ENCODE measurements at regions not wholly inside any gene's neighbourhood (a gene's known extent, or its start where the extent isn't known, plus 50 kb on each side); places are given as distances from the start of the nearest gene placed in this dataset.
"Not testable (repeated sequence)": the region's sequence is repeated elsewhere in the genome, so short reads cannot be mapped to it uniquely, and the experiment has no call there.

DNA sequence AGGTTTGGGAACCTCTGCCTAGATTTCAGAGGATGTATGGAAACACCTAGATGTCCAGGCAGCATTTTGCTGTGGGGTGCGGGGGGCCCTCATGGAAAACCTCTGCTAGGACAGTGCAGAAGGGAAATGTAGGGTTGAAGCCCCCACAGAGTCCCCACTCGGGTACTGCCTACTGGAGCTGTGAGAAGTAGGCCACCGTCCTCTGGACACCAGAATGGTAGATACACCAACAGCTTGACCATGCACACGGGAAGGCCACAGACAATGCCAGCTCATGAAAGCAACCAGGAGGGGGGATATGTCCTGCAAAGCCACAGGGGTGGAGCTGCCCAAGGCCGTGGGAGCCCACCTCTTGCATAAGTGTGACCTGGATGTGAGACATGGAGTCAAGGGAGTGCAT lies 1336.5 kb downstream of the SPATA31A7 start:
- DNase-seq = not testable (repeated sequence)

DNA sequence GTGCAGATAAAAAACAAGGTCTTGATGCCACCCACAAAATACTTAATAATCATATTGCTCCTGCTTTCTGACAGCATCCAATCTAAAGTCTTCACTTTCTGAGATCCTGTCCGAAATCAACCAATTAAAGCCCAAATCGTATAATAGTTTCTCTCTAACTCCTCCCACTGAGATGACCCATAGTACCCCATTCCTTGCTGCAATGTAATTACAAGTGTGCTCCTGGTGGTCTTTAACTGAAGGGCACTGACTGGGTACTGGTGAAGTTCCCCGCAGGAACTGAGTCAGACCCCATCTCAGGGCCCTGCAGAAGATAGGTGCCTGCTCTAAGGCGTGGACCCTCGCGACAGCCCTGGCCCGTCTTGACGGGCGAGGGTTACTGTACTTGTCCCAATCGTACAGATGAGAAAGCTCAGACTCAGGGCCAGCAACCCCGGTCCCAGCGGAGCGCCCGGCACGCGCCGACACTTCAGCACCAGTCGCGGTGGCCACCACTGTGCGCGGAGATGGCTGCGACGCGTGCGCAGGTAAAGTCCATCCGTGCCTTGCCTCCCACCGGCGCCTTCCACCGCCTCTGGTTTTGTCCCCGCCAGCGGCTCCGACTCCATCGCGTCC lies 1342.4 kb downstream of the SPATA31A7 start:
- not testable (repeated sequence) for DNase-seq

DNA sequence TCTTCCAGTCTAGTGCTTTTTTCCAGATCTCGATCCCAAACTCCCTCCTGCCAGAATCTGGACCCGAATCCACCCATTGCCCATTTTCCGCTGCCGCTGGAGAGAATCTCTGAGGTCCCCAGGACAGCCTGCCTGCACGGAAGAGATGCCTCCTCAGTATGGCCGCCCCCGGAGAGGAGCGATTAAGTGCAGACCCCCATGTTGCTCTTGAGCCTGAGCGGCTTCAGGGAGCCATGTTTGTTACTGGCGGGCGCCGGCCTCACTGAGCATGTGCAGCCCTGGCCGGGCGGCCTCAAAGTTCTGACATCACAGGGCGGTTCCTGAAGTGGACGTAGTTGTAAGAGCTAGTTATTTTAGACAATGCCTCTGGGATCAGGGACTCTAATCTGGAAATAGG lies 1342.9 kb downstream of the SPATA31A7 start:
- peak; percentile 19 for DNase-seq

DNA sequence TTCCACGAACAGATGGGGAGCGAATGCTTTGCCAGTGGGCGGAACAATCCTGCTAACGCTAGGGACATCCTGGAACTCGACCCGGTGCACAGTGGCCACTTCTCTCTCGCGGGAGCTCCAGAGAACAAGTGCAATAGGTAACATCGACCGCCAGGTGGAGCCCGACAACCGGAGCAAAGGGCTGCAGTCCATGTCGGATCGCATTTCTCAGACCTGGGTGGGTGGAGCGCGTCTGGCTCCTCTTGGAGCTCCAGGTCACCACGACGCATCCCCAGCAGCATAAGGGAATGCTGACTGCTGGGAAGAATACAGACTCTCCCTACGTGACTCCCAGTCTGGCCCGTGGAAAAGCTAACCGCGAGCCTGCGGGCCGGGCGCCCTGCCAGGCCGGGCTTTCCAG lies 1360.7 kb downstream of the SPATA31A7 start:
- not testable (repeated sequence) for DNase-seq

GRCh38 chr9:62560603-62561002 lies 1370.8 kb downstream of the SPATA31A7 start:
- DNase-seq = not testable (repeated sequence)

DNA sequence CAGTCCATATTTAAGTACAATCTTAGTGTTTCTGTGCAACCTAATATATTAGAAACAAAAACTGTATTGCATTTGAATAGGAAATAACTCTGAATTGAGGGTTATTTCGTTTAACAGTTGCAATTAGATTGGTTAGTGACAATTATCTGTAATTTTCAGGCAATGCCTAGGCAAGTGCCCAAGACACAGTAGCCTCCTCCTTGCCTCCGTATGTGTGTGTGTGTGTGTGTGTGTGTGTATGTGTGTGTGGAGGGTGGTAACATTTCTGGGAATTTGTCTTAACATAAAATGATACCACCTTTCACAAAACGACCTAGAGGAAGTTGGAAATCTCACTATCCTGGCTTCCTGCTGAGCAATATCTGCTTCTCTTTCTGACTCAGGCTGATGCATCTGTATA lies 1375.3 kb downstream of the SPATA31A7 start:
- DNase-seq = peak; percentile 70

- DNase-seq = not testable (repeated sequence)
These were observed 1376.6 kb downstream of the SPATA31A7 start for GRCh38 chr9:62566430-62566829.

DNA sequence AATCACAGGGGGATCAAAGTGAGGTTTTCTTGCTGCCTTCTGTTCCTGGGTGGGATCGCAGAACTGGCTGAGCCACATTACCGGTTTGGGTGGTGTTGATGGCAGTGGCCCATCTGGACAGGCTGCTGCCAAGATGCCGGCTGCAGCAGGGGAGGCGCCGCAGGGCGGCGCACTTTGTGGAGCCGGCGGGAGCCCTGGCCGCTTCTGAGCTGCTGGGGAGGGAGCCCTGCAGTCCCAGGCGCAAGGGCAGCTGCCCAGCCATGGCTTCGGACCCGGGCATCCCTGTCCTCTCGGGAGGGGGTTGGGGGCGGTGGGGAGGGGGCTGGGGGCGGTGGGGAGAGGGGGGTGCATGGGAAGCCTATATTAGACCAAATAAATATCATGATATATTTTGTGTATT lies 1407.3 kb downstream of the SPATA31A7 start:
- DNase-seq = not testable (repeated sequence)
